ENCODE measurements at regions not wholly inside any gene's neighbourhood (a gene's known extent, or its start where the extent isn't known, plus 50 kb on each side); places are given as distances from the start of the nearest gene placed in this dataset.

- DNase-seq = no peak
Observed at GRCh38 chr5:125301711-125302110, 555.3 kb upstream of the ZNF608 start.

DNA sequence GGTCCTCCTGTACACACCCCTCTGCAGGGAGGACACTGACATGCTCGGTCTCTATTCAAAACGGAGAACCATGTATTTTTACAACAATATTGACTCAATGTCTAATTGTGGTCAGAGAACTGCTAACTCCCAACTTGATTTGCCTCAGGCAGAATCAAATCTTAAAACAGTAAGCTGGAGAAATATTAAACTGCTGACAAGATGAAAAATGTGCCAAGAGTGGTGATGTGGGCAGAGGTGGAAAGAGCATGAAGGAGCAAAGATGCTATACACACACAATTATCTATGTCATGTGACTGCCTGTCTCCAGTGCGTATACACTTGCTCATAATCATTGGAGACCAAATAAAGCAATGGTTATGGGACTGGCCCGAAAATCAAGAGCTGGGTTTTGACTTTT, 556.1 kb upstream of the ZNF608 start:
- DNase-seq = no peak

DNA sequence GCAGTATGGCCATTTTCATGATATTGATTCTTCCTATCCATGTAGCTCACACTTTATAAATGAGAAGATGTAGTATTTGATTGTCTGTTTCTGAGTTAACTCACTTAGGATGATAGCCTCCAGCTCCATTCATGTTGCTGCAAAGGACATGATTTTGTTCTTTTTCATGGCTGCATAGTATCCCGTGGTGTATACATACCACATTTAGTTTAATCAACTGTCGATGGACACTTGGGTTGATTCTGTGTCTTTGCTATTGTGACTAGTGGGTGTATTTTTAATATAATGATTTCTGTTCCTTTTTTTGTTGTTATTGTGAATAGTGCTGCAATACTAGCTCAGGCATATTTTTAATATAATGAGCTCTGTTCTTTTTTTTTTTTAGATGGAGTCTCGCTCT, 560.3 kb upstream of the ZNF608 start:
- DNase-seq = no peak

- DNase-seq = no peak
Observed at GRCh38 chr5:125310749-125311148, 564.3 kb upstream of the ZNF608 start.

- no peak for DNase-seq
Observed at GRCh38 chr5:125311743-125312142, 565.3 kb upstream of the ZNF608 start.

- DNase-seq = no peak
Observed at GRCh38 chr5:125313555-125313954, 567.1 kb upstream of the ZNF608 start.

DNA sequence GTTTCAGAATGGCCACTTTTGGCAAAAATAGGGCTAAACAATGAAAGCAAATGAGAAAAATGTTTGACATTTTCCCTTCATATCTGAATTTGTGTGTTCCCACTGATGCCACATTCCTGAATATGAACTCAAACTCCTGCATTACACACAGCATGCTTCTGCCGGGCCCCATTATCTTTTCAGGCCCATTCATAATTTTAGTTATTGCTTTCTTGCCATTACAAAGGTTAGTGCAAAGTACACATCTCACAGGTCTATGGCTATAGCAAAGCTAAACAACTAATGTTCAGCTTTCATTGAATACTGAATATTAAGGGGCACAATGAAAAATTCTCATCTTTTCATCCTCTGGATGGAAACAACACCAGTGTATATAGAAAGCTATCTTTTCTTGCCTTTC, 568.9 kb upstream of the ZNF608 start:
- no peak for DNase-seq

DNA sequence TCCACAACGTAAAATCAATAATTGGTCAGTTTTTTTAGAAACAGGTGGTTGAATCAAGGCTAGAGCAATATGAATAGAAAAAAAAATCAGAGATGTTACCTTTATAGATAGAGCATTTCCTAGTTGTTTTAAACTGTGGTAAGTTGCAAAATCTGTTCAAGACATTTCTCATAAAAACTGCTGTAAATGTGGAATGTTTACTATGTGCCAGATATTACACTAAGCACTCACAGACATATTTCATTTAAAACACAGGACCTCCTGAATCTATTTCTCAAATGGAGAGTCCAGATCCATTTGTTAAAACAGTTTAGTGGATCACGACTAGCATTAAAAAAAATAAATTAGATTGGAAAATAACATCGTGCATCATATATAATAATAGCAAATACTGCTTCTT, 570.0 kb upstream of the ZNF608 start:
- no peak for DNase-seq

- peak; percentile 86 for DNase-seq
Observed at GRCh38 chr5:125316915-125317535, 570.6 kb upstream of the ZNF608 start.

GRCh38 chr5:125317536-125317995, 571.1 kb upstream of the ZNF608 start:
- peak; percentile 86 for DNase-seq

DNA sequence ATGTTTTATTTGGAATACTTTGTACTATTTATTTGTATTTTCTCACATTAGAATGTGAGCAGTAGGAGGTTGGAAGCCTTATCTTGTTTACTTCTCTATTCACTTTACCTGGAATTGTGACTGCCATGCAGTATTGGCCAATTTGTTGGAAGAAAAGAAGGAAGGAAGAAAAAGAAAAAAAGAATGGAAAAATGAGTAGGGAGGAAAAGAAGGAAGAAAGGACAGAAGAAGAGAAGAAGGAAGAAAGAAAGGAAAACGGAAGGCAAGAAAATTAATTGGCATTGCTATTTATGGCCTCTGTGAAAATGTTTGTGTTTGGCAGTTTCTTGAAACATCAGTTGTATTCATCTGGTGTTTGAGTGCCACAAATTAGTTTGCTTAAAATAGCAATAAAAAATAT, 575.2 kb upstream of the ZNF608 start:
- DNase-seq = no peak

DNA sequence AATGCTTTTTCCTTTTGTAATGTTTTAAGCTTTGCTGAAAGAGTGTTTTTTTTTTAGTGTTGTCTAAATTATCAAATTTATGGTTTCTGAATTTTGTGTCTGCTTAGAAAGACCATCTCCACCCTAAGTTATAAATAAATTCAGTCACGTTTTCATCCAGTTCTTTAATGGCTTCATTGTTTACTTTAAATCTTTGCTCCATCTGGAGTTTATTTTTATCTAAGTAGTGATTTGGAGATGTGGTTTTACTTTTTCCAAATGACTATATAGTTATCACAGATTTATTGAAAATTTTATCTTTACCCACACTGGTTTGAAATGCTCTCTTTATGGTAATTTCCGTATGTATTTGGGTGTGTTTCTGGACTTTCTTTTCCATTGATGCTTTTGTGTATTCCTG, 577.2 kb upstream of the ZNF608 start:
- DNase-seq = peak; percentile 52

DNA sequence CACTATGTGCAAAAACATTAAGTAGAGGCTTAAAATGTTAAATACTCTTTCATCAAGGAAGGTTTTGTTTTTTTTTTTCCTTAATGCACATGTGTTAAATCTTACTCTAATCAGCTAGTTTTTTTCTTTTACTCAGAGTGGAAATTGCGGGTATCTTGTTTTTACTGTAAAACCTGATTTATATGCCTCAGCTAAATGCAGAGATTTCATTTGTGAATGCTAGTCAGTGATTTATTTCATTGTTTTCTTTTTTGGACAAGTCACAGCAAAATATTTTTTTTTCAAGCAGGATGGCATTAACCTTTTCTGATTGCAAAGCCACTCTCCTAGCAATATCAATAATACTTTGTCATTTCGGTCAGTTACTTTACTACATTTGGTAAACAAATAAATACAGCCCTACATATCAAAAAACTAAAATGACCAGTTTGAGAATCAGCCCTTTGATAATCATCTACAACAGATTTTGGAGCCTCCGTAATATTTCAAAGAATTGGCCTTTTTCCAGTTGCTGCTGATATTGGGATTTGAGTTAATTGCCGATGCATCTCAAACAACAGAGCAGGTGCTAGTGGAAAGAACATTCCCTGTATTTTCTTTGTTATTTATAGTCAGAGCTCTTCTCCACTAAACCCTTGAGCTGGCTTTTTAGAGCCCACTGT, 579.2 kb upstream of the ZNF608 start:
- peak; percentile 54 for DNase-seq

DNA sequence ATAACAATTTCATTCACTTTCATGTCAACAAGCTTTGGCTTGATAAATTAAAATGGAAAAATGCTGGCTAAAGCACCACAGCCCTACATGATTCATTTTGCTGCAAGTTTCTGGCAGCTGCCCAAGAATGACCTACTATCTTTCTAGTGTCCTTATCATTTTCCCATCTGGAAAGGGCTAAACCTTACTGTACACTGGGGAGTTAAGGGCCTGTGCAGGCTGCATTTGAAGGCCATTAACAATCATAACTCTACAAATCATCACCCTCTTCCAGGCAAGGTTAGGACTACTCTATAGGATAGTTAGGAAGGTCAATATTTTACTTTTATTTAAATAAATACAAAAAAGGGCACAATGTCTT, 579.7 kb upstream of the ZNF608 start:
- DNase-seq = peak; percentile 54

DNA sequence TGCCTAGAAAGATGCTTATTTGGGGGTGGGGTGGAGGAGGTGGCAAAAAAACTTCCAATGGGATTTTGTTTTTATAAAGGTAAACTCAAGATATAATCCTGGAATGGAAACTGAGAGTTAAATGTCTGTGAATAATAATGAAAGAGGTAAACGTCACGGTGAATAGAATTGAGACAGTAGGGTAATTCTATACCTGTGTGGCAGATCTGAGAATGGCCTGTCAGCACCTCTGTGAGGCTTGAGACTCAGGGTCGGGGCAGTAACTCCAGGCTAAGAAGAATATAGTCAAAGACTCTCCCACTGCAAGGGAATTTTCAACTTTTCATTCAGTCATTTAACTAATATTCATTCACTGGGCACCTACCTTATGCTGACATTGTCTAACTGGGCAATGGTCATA, 581.2 kb upstream of the ZNF608 start:
- no peak for DNase-seq

DNA sequence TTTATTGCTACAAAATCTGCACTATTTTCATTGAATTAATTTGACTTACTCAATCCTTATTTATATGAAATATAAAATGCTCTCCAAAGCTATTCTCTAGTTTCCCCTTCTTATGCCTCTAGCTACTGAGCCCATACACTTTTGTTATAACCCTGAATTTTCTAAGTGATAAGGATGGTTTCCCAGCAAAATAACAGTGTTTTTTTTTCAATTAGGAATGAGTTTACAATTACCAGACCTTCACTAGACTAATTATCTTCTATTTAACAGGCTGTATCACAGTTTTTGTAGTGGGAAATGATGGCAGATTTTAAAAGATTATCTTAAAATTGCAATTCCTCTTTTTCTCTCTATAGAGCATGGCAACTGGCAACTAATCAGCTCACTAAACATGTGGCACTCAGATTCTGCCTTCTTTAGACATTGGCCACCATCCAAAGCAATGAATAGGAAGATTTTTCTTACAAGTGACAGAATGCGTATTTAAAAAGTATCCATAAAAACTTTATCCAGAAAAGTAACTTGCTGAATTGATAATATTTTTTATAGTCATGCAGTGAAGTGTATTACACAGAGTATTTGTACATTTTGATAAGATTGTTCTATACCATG, 585.7 kb upstream of the ZNF608 start:
- DNase-seq = peak; percentile 28

GRCh38 chr5:125333416-125333815, 587.0 kb upstream of the ZNF608 start:
- no peak for DNase-seq

GRCh38 chr5:125336401-125336800, 590.0 kb upstream of the ZNF608 start:
- DNase-seq = no peak

- DNase-seq = no peak
Observed at GRCh38 chr5:125337294-125337693, 590.9 kb upstream of the ZNF608 start.

- no peak for DNase-seq
Observed at GRCh38 chr5:125338440-125339174, 592.2 kb upstream of the ZNF608 start.

- no peak for DNase-seq
Observed at GRCh38 chr5:125341436-125341835, 595.0 kb upstream of the ZNF608 start.

GRCh38 chr5:125343015-125343414, 596.6 kb upstream of the ZNF608 start:
- no peak for DNase-seq

GRCh38 chr5:125346316-125346715, 599.9 kb upstream of the ZNF608 start:
- DNase-seq = no peak

GRCh38 chr5:125348221-125348692, 601.8 kb upstream of the ZNF608 start:
- peak; percentile 6 for DNase-seq

All from NCI-H2171 treated with DMSO at 0.1 percent for 48 hours (cell line).